ENCODE measurements at regions not wholly inside any gene's neighbourhood (a gene's known extent, or its start where the extent isn't known, plus 50 kb on each side); places are given as distances from the start of the nearest gene placed in this dataset.
"Not testable (repeated sequence)": the region's sequence is repeated elsewhere in the genome, so short reads cannot be mapped to it uniquely, and the experiment has no call there.

GRCh38 chr4:3607690-3608552 is 75.7 kb upstream of the LRPAP1 start:
- H3K4me2 ChIP-seq (ENCODE audit: low read depth, low read length, poor library complexity, severe bottlenecking) = no peak overlapping the region
- no peak overlapping the region for H3K4me3 ChIP-seq (ENCODE audit: insufficient read depth, low read length, poor library complexity, severe bottlenecking)
- H3K9ac ChIP-seq (ENCODE audit: low read length) = no peak overlapping the region
- no peaks in the 10 kb centered on the region for H3K36me3 ChIP-seq (ENCODE audit: low read length)
- no peaks in the 10 kb centered on the region for H4K20me1 ChIP-seq (ENCODE audit: low read depth, low read length)
- no peaks in the 10 kb centered on the region for H3F3A ChIP-seq (ENCODE audit: insufficient read depth)
- H2AFZ ChIP-seq (ENCODE audit: low read depth, low read length, severe bottlenecking) = no peak overlapping the region
- H3K79me2 ChIP-seq (ENCODE audit: insufficient read depth, low read length) = no peaks in the 10 kb centered on the region
- H3K9me2 ChIP-seq (replicated peaks; ENCODE audit: insufficient read depth, low read length) = no peaks in the 10 kb centered on the region
- H3K27me3 ChIP-seq (ENCODE audit: low read length) = no peaks in the 10 kb centered on the region
- TF ChIP-seq EZH2phosphoT487 (conservative IDR thresholded peaks at IDR 0.05; ENCODE audit: low read length) (no peak), CTCF (IDR thresholded peaks at IDR 0.05; ENCODE audit: insufficient read depth, low read length, poor library complexity, severe bottlenecking) (no peak)
- H3K9me3 ChIP-seq (ENCODE audit: insufficient read depth, low read length) = no peaks in the 10 kb centered on the region
- no peak overlapping the region for H3K27ac ChIP-seq (ENCODE audit: low read depth, low read length)

- H3F3A ChIP-seq (ENCODE audit: insufficient read depth) = not testable (repeated sequence)
Measured at GRCh38 chr4:3606850-3607249, 74.6 kb upstream of the LRPAP1 start.

GRCh38 chr4:3606271-3606670 is 74.0 kb upstream of the LRPAP1 start:
- H3K9me3 ChIP-seq (ENCODE audit: insufficient read depth, low read length); H3K4me2 ChIP-seq (ENCODE audit: low read depth, low read length, poor library complexity, severe bottlenecking); H3K9ac ChIP-seq (ENCODE audit: low read length); H3K9me2 ChIP-seq (replicated peaks; ENCODE audit: insufficient read depth, low read length); H4K20me1 ChIP-seq (ENCODE audit: low read depth, low read length); H3F3A ChIP-seq (ENCODE audit: insufficient read depth); H3K27me3 ChIP-seq (ENCODE audit: low read length); H3K79me2 ChIP-seq (ENCODE audit: insufficient read depth, low read length); H3K36me3 ChIP-seq (ENCODE audit: low read length); H2AFZ ChIP-seq (ENCODE audit: low read depth, low read length, severe bottlenecking); H3K4me3 ChIP-seq (ENCODE audit: insufficient read depth, low read length, poor library complexity, severe bottlenecking); H3K27ac ChIP-seq (ENCODE audit: low read depth, low read length): not testable (repeated sequence)

More at GRCh38 chr4:3606850-3607249, 74.6 kb upstream of the LRPAP1 start:
- H2AFZ ChIP-seq (ENCODE audit: low read depth, low read length, severe bottlenecking); H3K9me3 ChIP-seq (ENCODE audit: insufficient read depth, low read length); H3K4me3 ChIP-seq (ENCODE audit: insufficient read depth, low read length, poor library complexity, severe bottlenecking); H3K9ac ChIP-seq (ENCODE audit: low read length); H4K20me1 ChIP-seq (ENCODE audit: low read depth, low read length); H3K4me2 ChIP-seq (ENCODE audit: low read depth, low read length, poor library complexity, severe bottlenecking); H3K27me3 ChIP-seq (ENCODE audit: low read length); H3K9me2 ChIP-seq (replicated peaks; ENCODE audit: insufficient read depth, low read length); H3K36me3 ChIP-seq (ENCODE audit: low read length); H3K27ac ChIP-seq (ENCODE audit: low read depth, low read length); H3K79me2 ChIP-seq (ENCODE audit: insufficient read depth, low read length): not testable (repeated sequence)

GRCh38 chr4:3605491-3605890 is 73.3 kb upstream of the LRPAP1 start:
- Histone ChIP-seq H4K20me1 (ENCODE audit: low read depth, low read length) (no peaks in the 10 kb centered on the region), H3K27ac (ENCODE audit: low read depth, low read length) (no peak overlapping the region), H3K79me2 (ENCODE audit: insufficient read depth, low read length) (no peaks in the 10 kb centered on the region)

GRCh38 chr4:3602886-3603645 is 70.8 kb upstream of the LRPAP1 start:
- not testable (repeated sequence) for H3K9ac ChIP-seq (ENCODE audit: low read length); H2AFZ ChIP-seq (ENCODE audit: low read depth, low read length, severe bottlenecking); H3K27ac ChIP-seq (ENCODE audit: low read depth, low read length); H3K79me2 ChIP-seq (ENCODE audit: insufficient read depth, low read length); H3K9me3 ChIP-seq (ENCODE audit: insufficient read depth, low read length); H3K4me3 ChIP-seq (ENCODE audit: insufficient read depth, low read length, poor library complexity, severe bottlenecking); H3K4me2 ChIP-seq (ENCODE audit: low read depth, low read length, poor library complexity, severe bottlenecking); H3K9me2 ChIP-seq (replicated peaks; ENCODE audit: insufficient read depth, low read length); H3F3A ChIP-seq (ENCODE audit: insufficient read depth); H3K36me3 ChIP-seq (ENCODE audit: low read length); H3K27me3 ChIP-seq (ENCODE audit: low read length); H4K20me1 ChIP-seq (ENCODE audit: low read depth, low read length)

More at GRCh38 chr4:3605491-3605890, 73.3 kb upstream of the LRPAP1 start:
- Histone ChIP-seq H3K9me2 (replicated peaks; ENCODE audit: insufficient read depth, low read length) (no peaks in the 10 kb centered on the region), H3K36me3 (ENCODE audit: low read length) (no peaks in the 10 kb centered on the region), H3K4me2 (ENCODE audit: low read depth, low read length, poor library complexity, severe bottlenecking) (no peak overlapping the region), H3K4me3 (ENCODE audit: insufficient read depth, low read length, poor library complexity, severe bottlenecking) (no peak overlapping the region), H2AFZ (ENCODE audit: low read depth, low read length, severe bottlenecking) (no peak overlapping the region), H3F3A (ENCODE audit: insufficient read depth) (no peaks in the 10 kb centered on the region), H3K27me3 (ENCODE audit: low read length) (no peaks in the 10 kb centered on the region), H3K9ac (ENCODE audit: low read length) (no peak overlapping the region), H3K9me3 (ENCODE audit: insufficient read depth, low read length) (no peaks in the 10 kb centered on the region)
- TF ChIP-seq CTCF (IDR thresholded peaks at IDR 0.05; ENCODE audit: insufficient read depth, low read length, poor library complexity, severe bottlenecking) = no peak
- TF ChIP-seq EZH2phosphoT487 (conservative IDR thresholded peaks at IDR 0.05; ENCODE audit: low read length) = no peak

Data from SU-DHL-6 (cell line).